ENCODE measurements at regions not wholly inside any gene's neighbourhood (a gene's known extent, or its start where the extent isn't known, plus 50 kb on each side); places are given as distances from the start of the nearest gene placed in this dataset.

DNA sequence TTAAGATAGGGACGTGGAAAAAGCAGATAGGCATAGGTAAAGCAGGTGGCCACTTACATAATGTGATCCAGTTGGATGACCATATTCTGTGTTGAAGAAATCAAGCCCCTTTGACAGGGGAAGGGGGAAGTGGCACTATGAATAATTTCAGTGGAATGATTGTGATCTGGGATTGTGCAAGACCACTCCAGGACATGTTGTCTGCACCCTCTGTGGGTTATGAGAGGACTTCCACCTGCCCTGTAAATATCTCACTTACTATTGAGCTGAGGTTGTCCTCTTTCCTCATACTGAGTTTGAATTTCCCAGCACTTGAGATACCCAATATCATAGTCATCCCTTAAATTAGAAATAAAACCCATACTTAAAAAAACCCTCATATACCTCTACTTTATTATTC lies 220.7 kb downstream of the IRS1 start:
- TF ChIP-seq, protein P1, sequence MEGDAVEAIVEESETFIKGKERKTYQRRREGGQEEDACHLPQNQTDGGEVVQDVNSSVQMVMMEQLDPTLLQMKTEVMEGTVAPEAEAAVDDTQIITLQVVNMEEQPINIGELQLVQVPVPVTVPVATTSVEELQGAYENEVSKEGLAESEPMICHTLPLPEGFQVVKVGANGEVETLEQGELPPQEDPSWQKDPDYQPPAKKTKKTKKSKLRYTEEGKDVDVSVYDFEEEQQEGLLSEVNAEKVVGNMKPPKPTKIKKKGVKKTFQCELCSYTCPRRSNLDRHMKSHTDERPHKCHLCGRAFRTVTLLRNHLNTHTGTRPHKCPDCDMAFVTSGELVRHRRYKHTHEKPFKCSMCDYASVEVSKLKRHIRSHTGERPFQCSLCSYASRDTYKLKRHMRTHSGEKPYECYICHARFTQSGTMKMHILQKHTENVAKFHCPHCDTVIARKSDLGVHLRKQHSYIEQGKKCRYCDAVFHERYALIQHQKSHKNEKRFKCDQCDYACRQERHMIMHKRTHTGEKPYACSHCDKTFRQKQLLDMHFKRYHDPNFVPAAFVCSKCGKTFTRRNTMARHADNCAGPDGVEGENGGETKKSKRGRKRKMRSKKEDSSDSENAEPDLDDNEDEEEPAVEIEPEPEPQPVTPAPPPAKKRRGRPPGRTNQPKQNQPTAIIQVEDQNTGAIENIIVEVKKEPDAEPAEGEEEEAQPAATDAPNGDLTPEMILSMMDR (IDR thresholded peaks at IDR 0.05; ENCODE audit: poor library complexity), result no peak
- no peak for TF ChIP-seq EZH2 (IDR thresholded peaks at IDR 0.05; ENCODE audit: borderline replicate concordance)

Measured in hepatocyte (in vitro differentiated cells).